Right atrium auricular region (tissue), 2 donors: ENCODE measurements at regions not wholly inside any gene's neighbourhood (a gene's known extent, or its start where the extent isn't known, plus 50 kb on each side); places are given as distances from the start of the nearest gene placed in this dataset.

ENCODE experiments used
- DNase-seq: peaks from one replicate; pipeline ENCODE4 v3.0.0-alpha.2; 2019; ENCODE audit warnings: low spot score
- H3K27ac ChIP-seq, 2 donors: fragments of 200-600 bp; sonication (generic); 1 replicate in 1 of 2; 2 replicates in 1 of 2; pipeline ENCODE4 v1.5.1; 2016 to 2019
- H3K27me3 ChIP-seq, 2 donors: fragments of 200-600 bp; sonication (generic); one replicate each; pipeline versions ENCODE4 v1.5.1 to v1.6.0; 2017 to 2019
- H3K36me3 ChIP-seq: fragments of 200-600 bp; sonication (generic); one replicate; pipeline ENCODE4 v1.5.1; 2016
- H3K4me1 ChIP-seq, 2 donors: fragments of 200-600 bp; sonication (generic); one replicate each; pipeline versions ENCODE4 v1.5.1 to v1.6.0; 2017 to 2019
- H3K4me3 ChIP-seq, 2 donors: fragments of 200-600 bp; sonication (generic); 1 replicate in 1 of 2; 2 replicates in 1 of 2; pipeline ENCODE4 v1.5.1; 2017 to 2019; ENCODE audit warnings: mild to moderate bottlenecking in 1 of 2, moderate library complexity in 1 of 2
- H3K9me3 ChIP-seq, 2 donors: fragments of 200-600 bp; sonication (generic); one replicate each; pipeline ENCODE4 v1.5.1; 2019
- CTCF ChIP-seq, 2 donors: fragments of 200-600 bp; sonication (generic); IDR thresholded peaks; one replicate each; pipeline ENCODE4 v1.5.1; 2019; ENCODE audit warnings: antibody characterized with exemption in 2 of 2

DNA sequence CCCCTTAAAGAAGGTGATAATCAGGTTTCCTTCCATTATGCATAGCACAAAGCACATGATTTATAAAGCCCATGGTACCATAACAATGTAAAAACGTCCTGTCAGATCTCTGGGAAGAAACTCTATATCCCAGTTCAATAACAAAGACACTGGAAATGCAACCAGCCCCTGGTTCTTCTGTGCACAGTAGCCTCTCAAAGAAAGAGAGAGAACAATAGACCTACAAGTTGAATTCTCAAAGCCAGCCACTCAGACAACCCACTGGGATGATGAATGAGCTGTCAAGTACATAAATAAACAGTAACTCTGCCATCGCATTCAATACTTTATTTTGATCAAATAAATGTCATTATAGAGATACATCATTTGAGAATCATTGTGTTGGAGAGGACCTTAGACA lies 400.1 kb upstream of the CPEB2 start:
- no peak for DNase-seq
- H3K4me1 ChIP-seq, result no peaks in the 10 kb centered on the region
- no peak overlapping the region for H3K4me3 ChIP-seq
- no peaks in the 10 kb centered on the region for H3K36me3 ChIP-seq
- H3K9me3 ChIP-seq, result no peaks in the 10 kb centered on the region
- H3K27ac ChIP-seq, result no peak overlapping the region
- no peaks in the 10 kb centered on the region for H3K27me3 ChIP-seq
- no peak for TF ChIP-seq CTCF (IDR thresholded peaks at IDR 0.05)

DNA sequence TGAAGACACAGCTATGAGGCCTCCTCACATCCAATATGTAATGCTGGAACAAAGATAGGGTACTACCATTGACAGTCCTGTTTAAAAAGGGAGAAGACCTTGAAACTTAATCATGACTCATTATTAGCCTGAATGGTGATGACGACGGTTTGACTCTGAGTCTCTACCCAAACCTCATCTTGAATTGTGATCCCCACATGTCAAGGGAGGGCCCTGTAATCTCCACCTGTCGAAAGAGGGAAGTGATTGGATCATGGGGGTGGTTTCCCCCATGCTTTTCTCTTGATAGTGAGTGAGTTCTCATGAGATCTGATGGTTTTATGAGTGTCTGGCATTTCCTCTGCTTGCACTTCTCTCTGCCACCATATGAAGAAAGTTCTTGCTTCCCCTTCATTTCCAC lies 395.3 kb upstream of the CPEB2 start:
- Histone ChIP-seq H3K4me3 (no peak overlapping the region), H3K27me3 (no peaks in the 10 kb centered on the region), H3K36me3 (no peaks in the 10 kb centered on the region), H3K4me1 (no peaks in the 10 kb centered on the region), H3K9me3 (no peaks in the 10 kb centered on the region), H3K27ac (no peak overlapping the region)
- TF ChIP-seq CTCF (IDR thresholded peaks at IDR 0.05), result no peak
- no peak for DNase-seq

GRCh38 chr4:14607578-14607977 lies 394.7 kb upstream of the CPEB2 start:
- H3K27ac ChIP-seq, result no peak overlapping the region
- DNase-seq, result no peak
- no peak overlapping the region for H3K4me3 ChIP-seq
- H3K4me1 ChIP-seq, result no peaks in the 10 kb centered on the region
- no peaks in the 10 kb centered on the region for H3K27me3 ChIP-seq
- no peaks in the 10 kb centered on the region for H3K9me3 ChIP-seq
- H3K36me3 ChIP-seq, result no peaks in the 10 kb centered on the region
- TF ChIP-seq CTCF (IDR thresholded peaks at IDR 0.05), result no peak

DNA sequence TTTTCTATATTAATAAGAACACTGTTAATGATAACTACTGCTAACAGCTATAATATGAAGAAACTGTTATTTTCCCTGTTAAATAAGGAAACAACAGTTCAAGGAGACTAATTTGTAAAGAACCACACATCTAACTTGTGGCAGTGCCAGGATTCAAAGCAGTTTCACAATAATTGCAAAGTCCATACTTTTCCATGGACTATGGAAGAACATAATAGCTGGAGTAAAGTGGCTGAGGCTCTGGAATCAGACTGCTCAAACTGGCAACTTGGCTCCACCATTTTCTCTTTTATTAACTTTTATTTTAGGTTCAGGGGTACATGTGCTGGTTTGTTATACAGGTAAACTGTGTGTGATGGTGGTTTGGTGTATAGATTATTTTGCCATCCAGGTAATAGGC lies 393.7 kb upstream of the CPEB2 start:
- no peak for TF ChIP-seq CTCF (IDR thresholded peaks at IDR 0.05)
- no peak for DNase-seq
- no peaks in the 10 kb centered on the region for H3K36me3 ChIP-seq

GRCh38 chr4:14614840-14615239 lies 387.4 kb upstream of the CPEB2 start:
- DNase-seq, result no peak
- no peak for TF ChIP-seq CTCF (IDR thresholded peaks at IDR 0.05)
- Histone ChIP-seq H3K9me3 (no peaks in the 10 kb centered on the region), H3K4me1 (no peaks in the 10 kb centered on the region), H3K27me3 (no peaks in the 10 kb centered on the region), H3K36me3 (no peaks in the 10 kb centered on the region), H3K27ac (no peak overlapping the region), H3K4me3 (no peak overlapping the region)

More for the DNA sequence above, 393.7 kb upstream of the CPEB2 start:
- no peaks in the 10 kb centered on the region for H3K4me1 ChIP-seq
- no peaks in the 10 kb centered on the region for H3K9me3 ChIP-seq
- H3K27me3 ChIP-seq, result no peaks in the 10 kb centered on the region
- H3K27ac ChIP-seq, result no peak overlapping the region
- no peak overlapping the region for H3K4me3 ChIP-seq

- no peaks in the 10 kb centered on the region for H3K9me3 ChIP-seq
- no peak overlapping the region for H3K27ac ChIP-seq
- H3K4me3 ChIP-seq, result no peak overlapping the region
- TF ChIP-seq CTCF (IDR thresholded peaks at IDR 0.05), result no peak
- no peaks in the 10 kb centered on the region for H3K27me3 ChIP-seq
- DNase-seq, result no peak
- no peaks in the 10 kb centered on the region for H3K4me1 ChIP-seq
- no peaks in the 10 kb centered on the region for H3K36me3 ChIP-seq
Measured at GRCh38 chr4:14615671-14616070, 386.6 kb upstream of the CPEB2 start.
